Adrenal gland (tissue), 9 donors: ENCODE measurements at regions not wholly inside any gene's neighbourhood (a gene's known extent, or its start where the extent isn't known, plus 50 kb on each side); places are given as distances from the start of the nearest gene placed in this dataset.

Source experiments
- DNase-seq, 7 donors: peaks; one replicate each; pipeline ENCODE4 v3.0.0-alpha.2; 2019 to 2020
- H3K27ac ChIP-seq, 5 donors: fragments of 200-600 bp; sonication (generic) in 4 of 5; 1 replicate in 3 of 5; 2 replicates in 2 of 5; pipeline versions ENCODE4 v1.5.1 to v1.8.0; 2016 to 2020; ENCODE audit warnings: mild to moderate bottlenecking in 1 of 5
- H3K27me3 ChIP-seq: fragments of 200-600 bp; 2 replicates; pipeline ENCODE4 v1.8.0; 2021
- H3K36me3 ChIP-seq, 2 donors: fragments of 200-600 bp; replicated peaks in 1 of 2; 1 replicate in 1 of 2; 2 replicates in 1 of 2; pipeline versions ENCODE4 v1.5.1 to v1.8.0; 2018 to 2022
- H3K4me1 ChIP-seq, 2 donors: fragments of 200-600 bp; replicated peaks in 1 of 2; 1 replicate in 1 of 2; 2 replicates in 1 of 2; pipeline versions ENCODE4 v1.5.1 to v1.8.0; 2018 to 2021
- H3K4me3 ChIP-seq, 4 donors: fragments of 200-600 bp; sonication (generic) in 3 of 4; one replicate each; pipeline ENCODE4 v1.5.1; 2016 to 2018
- H3K9me3 ChIP-seq, 3 donors: fragments of 200-600 bp; sonication (generic) in 1 of 3; replicated peaks in 1 of 3; 1 replicate in 2 of 3; 2 replicates in 1 of 3; pipeline versions ENCODE4 v1.5.1 to v1.8.0; 2016 to 2021
- POLR2A ChIP-seq, 2 donors: fragments of 450-650 bp; IDR thresholded peaks; one replicate each; pipeline ENCODE4 v1.6.1; 2017; ENCODE audit warnings: antibody characterized with exemption in 2 of 2, mild to moderate bottlenecking in 2 of 2, moderate library complexity in 1 of 2
- WGBS, 4 donors: extraction: QIAGEN DNeasy Blood & Tissue Kit in 2 of 4; methylation state at CpG; one replicate each; pipeline versions ENCODE4 v1.1.5 to v1.1.7; 2013 to 2017; 5-methylcytosine and 5-hydroxymethylcytosine counted together
- intact Hi-C, 2 donors: fragments of 100-400 bp; cut with DNase I; formaldehyde crosslinking; loops; one replicate each; pipeline versions ENCODE4 v1.14.1 to v1.15.0; 2022 to 2023
- TF ChIP-seq, protein P1 (sequence below), 6 experiments: fragments of 450-650 bp in 4 of 6; fragments of 200-600 bp in 2 of 6; sonication (generic) in 1 of 6; IDR thresholded peaks; 1 replicate in 5 of 6; 2 replicates in 1 of 6; pipeline versions ENCODE4 v1.5.1 to v1.8.0; 2016 to 2021; ENCODE audit warnings: antibody characterized with exemption in 6 of 6, mild to moderate bottlenecking in 2 of 6, moderate library complexity in 1 of 6
- donor health status: healthy with polysubstance abuse.
- donor health status: Bipolar disorder and iron deficiency.
- donor health status: DM: yes; HTN: yes; CAD: no.
- donor health status: DM: no; HTN: no; CAD: no.
- donor health status: DM: no; HTN: no; CAD: no.

DNA sequence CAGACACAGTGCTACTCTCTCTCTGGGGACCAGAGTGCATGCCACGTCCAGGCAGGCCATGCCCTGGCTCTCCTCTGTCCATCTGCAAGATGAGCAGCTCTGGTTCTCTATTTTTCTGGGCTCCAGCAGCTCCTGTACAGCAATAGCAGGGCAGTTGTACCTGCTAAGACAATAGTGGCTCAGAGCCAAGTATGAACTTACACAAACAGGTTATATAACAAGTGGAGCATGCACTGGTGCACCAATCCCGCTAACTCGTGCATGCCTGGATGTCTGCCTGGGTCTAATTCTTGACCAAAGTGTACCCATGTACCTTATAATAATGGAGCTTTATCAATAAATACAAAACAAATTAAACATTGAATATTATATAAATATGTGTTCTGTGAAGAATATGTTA lies 392.3 kb downstream of the CENPC start:
- H3K36me3 ChIP-seq = no peaks in the 10 kb centered on the region
- H3K9me3 ChIP-seq = peaks cover 0 to 10% (median 0%) of the 10 kb centered on the region in 3 donors
- WGBS, 4 donors = 65 to 86% (median 76%) methylated on average over 2 to 3 of the region's 3 CpGs
- H3K4me1 ChIP-seq = no peaks in the 10 kb centered on the region
- no peaks in the 10 kb centered on the region for H3K27me3 ChIP-seq
- no peak for DNase-seq
- H3K27ac ChIP-seq = no peak overlapping the region
- TF ChIP-seq, protein P1, sequence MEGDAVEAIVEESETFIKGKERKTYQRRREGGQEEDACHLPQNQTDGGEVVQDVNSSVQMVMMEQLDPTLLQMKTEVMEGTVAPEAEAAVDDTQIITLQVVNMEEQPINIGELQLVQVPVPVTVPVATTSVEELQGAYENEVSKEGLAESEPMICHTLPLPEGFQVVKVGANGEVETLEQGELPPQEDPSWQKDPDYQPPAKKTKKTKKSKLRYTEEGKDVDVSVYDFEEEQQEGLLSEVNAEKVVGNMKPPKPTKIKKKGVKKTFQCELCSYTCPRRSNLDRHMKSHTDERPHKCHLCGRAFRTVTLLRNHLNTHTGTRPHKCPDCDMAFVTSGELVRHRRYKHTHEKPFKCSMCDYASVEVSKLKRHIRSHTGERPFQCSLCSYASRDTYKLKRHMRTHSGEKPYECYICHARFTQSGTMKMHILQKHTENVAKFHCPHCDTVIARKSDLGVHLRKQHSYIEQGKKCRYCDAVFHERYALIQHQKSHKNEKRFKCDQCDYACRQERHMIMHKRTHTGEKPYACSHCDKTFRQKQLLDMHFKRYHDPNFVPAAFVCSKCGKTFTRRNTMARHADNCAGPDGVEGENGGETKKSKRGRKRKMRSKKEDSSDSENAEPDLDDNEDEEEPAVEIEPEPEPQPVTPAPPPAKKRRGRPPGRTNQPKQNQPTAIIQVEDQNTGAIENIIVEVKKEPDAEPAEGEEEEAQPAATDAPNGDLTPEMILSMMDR (IDR thresholded peaks at IDR 0.05) = no peak
- no peak for TF ChIP-seq POLR2A (IDR thresholded peaks at IDR 0.05)
- H3K4me3 ChIP-seq = no peak overlapping the region
- intact Hi-C loops = no loop called here

DNA sequence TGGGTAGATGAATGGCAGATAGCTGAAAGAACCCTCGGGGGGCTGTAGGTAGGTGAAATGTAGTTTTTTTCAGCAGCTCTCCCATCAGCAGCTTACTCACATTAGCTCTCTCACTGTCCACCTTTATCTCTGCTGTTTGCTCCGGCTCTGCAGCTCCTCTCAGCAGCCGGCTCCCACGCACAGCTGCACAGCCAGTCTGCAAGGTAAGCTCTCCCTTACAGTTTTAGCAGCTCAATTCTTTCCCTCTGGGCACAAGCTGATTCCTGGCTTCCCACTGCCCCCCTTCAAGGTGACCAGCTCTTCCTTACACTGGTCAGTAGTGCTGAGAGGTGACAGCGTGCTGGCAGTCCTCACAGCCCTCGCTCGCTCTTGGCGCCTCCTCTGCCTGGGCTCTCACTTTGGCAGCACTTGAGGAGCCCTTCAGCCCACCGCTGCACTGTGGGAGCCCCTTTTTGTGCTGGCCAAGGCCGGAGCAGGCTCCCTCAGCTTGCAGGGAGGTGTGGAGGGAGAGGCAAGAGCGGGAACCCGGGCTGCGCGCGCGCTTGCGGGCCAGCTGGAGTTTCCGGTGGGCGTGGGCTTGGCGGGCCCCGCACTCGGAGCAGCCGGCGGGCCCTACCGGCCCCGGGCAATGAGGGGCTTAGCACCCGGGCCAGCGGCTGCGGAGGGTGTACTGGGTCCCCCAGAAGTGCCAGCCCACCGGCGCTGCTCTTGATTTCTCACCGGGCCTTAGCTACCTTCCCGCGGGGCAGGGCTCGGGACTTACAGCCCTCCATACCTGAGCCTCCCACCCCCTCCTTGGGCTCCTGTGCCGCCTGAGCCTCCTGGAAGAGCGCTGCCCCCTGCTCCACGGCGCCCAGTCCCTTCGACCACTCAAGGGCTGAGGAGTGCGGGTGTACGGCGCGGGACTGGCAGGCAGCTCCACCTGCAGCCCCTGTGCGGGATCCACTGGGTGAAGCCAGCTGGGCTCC lies 393.6 kb downstream of the CENPC start:
- intact Hi-C loops = no loop called here
- Histone ChIP-seq H3K27ac (no peak overlapping the region), H3K36me3 (no peaks in the 10 kb centered on the region), H3K4me1 (no peaks in the 10 kb centered on the region), H3K9me3 (peaks cover 0 to 10% (median 0%) of the 10 kb centered on the region in 3 donors), H3K27me3 (no peaks in the 10 kb centered on the region), H3K4me3 (no peak overlapping the region)
- no peak for TF ChIP-seq POLR2A (IDR thresholded peaks at IDR 0.05)
- TF ChIP-seq, protein P1 (IDR thresholded peaks at IDR 0.05) = no peak
- 71 to 87% (median 79%) methylated on average over 15 to 45 of the region's 45 CpGs for WGBS, 4 donors
- no peak for DNase-seq

DNA sequence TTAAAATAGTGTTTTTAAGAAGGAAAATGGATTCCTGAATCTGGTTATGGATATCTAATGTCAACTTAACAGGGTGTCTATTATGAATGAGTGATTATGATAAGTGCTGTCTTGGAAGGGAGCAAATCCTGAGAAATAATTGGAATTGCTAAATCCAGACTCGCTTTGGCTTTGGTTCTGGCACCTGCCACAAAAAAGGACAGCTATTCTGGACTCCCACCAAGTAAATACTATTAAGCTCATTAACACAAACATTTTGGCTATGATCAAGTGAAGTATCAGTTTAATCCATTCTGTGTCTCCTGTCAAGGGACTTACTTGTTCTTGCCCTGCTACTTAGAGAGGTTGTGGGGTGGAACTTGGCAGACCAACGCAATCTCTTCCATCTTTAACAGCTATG lies 403.7 kb downstream of the CENPC start:
- H3K27ac ChIP-seq = no peak overlapping the region
- H3K4me1 ChIP-seq = no peaks in the 10 kb centered on the region
- WGBS, 4 donors = 57 to 82% (median 75%) methylated on average over 2 of the region's 2 CpGs
- no peaks in the 10 kb centered on the region for H3K9me3 ChIP-seq
- intact Hi-C loops = no loop called here
- H3K36me3 ChIP-seq = no peaks in the 10 kb centered on the region
- no peaks in the 10 kb centered on the region for H3K27me3 ChIP-seq
- DNase-seq = no peak
- TF ChIP-seq, protein P1 (IDR thresholded peaks at IDR 0.05) = no peak
- no peak for TF ChIP-seq POLR2A (IDR thresholded peaks at IDR 0.05)
- no peak overlapping the region for H3K4me3 ChIP-seq

DNA sequence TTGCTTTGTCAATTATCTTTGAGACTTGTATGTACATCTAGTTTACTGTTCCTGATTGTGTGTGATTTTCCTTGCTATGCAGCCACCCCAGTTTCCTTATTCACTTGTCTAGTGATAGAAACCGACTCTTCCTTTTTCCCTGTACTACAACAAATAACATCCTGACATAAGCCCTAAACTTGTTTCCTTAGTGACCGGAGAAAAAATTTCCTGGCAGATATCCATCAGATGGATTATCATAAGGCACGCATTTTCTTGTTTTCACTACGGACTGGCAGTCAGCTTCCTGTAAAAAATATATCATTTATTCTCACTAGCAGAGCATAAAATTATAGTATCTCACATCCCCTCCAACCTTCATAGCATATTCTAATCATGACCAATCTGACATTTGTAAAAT lies 410.7 kb downstream of the CENPC start:
- DNase-seq = no peak
- Histone ChIP-seq H3K9me3 (no peaks in the 10 kb centered on the region), H3K27me3 (no peaks in the 10 kb centered on the region), H3K36me3 (no peaks in the 10 kb centered on the region), H3K27ac (no peak overlapping the region), H3K4me3 (no peak overlapping the region), H3K4me1 (no peaks in the 10 kb centered on the region)
- intact Hi-C loops = no loop called here
- no peak for TF ChIP-seq POLR2A (IDR thresholded peaks at IDR 0.05)
- TF ChIP-seq, protein P1 (IDR thresholded peaks at IDR 0.05) = no peak
- 28 to 45% (median 38%) methylated on average over 4 of the region's 4 CpGs for WGBS, 4 donors
